GM21529 (cell line): ENCODE measurements at regions not wholly inside any gene's neighbourhood (a gene's known extent, or its start where the extent isn't known, plus 50 kb on each side); places are given as distances from the start of the nearest gene placed in this dataset.
"Not testable (repeated sequence)": the region's sequence is repeated elsewhere in the genome, so short reads cannot be mapped to it uniquely, and the experiment has no call there.

ENCODE experiments used
- ATAC-seq: cut with Tn5 transposase; IDR thresholded peaks from one replicate; pipeline ENCODE4 v1.9.1; 2021; ENCODE audit not compliant: unreplicated experiment

- no peak for ATAC-seq
Measured at GRCh38 chr14:99007795-99008194, 264.2 kb downstream of the BCL11B start.

- no peak for ATAC-seq
Measured at GRCh38 chr14:99009871-99010270, 262.1 kb downstream of the BCL11B start.

DNA sequence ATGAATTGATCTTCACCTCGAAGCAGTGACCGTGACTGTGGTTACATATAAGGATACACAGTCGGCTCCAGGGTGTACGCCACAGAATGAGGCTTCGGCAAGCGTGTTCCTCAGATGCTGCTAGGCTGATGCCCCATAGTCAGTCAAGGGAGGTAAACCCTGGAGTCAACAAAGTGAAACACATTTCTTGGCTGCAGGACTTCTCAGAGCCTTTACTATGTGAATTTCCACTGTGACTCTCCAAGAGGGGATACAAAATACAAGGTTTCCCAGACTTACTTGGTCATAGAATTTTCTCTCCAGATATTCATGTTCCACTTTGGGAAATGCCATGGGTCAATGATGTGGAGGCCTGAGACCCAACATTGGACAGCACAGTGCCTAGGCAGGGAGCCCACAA, 260.6 kb downstream of the BCL11B start:
- no peak for ATAC-seq

- no peak for ATAC-seq
Measured at GRCh38 chr14:99012703-99013102, 259.3 kb downstream of the BCL11B start.

GRCh38 chr14:99015833-99016232, 256.2 kb downstream of the BCL11B start:
- ATAC-seq, result no peak

- ATAC-seq, result no peak
Measured at GRCh38 chr14:99023371-99023770, 248.6 kb downstream of the BCL11B start.

GRCh38 chr14:99024926-99025325, 247.1 kb downstream of the BCL11B start:
- ATAC-seq, result no peak

DNA sequence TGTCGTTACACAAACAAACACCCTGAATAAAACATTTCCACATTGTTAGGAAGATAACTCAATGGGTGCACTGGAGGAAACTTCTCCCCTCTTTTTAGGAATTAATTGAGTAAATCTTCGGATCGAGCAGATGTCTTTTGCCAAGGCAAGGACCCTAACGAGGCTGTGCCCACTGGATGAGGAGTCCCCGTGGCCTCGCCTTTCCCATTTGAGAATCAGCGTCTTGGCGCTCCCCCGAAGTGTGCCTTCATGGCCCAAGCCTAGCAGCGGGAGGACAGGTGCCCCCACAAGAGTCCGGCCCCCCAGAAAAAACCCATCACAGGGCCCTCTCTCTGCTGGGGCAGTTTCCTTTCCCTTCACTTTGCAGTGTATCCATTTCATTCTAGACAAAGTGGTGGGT, 246.6 kb downstream of the BCL11B start:
- no peak for ATAC-seq

- ATAC-seq, result no peak
Measured at GRCh38 chr14:99026471-99026870, 245.5 kb downstream of the BCL11B start.

- no peak for ATAC-seq
Measured at GRCh38 chr14:99028041-99028440, 244.0 kb downstream of the BCL11B start.

DNA sequence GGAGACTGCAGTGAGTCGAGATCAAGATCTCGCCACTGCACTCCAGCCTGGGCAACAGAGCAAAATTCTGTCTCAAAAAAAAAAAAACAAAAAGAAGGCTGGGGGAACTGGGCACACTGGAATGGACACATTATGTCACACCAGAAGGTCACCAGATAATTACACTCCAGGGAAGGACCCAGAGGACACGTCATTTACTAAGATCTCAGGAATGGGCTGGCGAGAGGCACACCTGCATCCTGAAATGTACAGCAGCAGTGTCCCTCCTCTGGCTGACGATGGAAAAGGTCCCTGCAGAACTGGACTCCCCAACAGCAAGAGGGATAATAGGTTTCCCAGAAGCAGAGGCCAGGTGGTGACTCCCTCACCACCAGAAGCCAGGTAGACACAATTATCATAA, 243.5 kb downstream of the BCL11B start:
- ATAC-seq, result no peak

DNA sequence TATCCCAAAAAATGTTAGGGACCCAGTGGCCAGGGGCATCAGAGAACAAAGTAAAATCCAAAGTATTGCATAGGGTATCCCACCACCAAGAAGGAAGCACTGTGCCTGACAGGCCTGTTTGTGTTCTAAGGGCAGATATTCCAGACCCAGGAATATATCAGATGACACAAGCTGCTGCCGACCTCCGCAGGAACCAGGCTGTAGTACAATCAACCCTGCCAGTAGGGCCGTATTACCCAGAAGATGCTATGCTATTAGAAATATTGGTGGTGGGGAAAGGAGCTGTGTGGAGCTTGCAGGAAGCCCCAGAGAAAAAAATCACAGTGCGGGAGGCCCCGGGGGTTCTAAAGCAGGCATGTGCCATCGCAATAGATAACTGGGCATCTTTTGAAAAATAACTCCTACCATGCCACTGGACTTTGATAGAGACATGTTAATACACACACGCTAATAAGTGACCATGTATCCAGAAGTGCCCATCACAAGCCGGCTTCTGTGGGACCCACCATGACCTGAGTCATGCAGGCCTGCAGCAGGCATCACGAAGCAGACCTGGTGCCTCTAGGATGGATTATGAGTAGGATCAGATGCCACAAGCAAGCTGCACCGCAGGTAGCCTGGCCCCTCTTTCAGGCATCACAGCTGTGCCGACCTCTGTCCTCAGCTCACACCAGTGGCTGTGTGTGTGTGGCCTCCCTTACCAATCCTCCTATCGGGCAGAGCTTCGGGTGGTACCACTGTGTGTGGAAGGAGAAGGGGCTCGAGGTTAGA, 242.7 kb downstream of the BCL11B start:
- ATAC-seq, result no peak

DNA sequence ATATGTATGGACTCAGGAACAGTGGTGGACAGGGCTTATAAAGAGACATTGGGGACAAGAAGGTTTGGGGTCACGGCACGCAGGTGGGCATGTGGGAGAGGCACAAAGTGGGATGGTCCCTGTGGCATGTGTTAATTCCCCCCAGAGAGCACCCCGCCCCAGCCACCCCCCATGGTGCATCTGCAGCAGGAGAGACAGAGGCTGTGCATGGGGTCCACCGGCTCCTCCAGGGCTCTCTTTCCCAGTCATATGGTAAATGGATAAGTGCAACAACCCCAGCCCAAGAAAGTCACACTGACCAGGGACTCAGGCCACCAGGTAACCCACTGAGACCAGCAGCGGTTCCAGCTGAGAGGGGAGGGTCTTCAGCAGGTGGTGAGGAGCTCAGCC, 242.1 kb downstream of the BCL11B start:
- no peak for ATAC-seq

DNA sequence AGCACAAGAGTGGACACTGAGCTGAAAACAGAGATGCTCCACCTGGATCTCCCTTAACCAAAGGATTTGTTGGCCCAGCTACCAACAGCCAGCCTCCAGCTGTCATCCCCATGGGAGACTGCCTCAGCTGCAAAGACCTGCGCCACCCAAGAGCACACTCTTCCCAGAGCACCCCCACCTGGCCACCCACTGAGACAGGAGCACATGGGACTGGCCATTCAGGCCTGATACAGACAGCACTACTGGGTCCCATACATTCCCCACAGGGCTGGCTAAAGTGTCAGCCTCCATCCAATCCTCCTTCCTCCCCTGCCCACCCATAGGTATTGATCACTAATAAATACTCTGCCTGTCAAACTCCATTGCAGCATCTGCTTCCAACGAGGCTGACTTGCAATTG, 241.5 kb downstream of the BCL11B start:
- ATAC-seq, result no peak

DNA sequence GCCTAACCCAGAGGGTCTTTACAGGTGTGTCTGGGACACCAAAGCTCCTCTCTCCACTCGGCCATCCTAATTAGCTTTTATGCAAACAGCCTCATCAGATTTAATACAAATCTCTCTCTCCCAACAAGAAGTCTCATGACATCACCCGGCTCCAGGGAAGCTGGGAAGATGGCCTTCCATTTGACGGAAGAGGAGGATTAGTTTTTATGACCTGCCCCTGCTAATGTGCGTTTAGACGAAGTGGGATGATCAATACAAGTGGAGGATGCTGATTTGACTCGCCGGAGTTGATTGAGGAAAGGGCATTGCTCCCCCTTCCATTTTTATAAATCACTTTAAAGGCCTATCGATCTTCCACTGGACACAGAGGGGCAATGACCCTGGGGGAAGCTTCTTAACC, 239.2 kb downstream of the BCL11B start:
- ATAC-seq, result no peak

DNA sequence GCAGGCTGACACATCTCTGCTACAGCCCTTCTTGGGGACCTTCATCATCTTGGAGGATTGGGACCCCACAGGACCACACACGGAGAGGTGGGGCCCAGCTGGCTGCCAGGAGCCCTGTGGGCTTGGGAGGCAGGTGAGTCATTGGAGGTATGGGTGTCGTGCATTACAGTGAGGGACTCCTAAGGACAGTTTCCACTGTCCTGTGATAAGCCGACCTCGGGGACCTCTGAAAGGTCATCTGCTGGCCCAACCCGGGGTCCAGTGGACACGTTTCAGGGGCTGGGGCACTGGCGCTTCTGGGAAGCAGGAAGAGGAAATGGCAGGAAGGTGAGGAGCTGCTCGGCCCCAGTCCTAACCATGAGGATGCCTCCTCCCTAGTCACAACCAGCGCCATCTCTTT, 238.0 kb downstream of the BCL11B start:
- ATAC-seq, result no peak

DNA sequence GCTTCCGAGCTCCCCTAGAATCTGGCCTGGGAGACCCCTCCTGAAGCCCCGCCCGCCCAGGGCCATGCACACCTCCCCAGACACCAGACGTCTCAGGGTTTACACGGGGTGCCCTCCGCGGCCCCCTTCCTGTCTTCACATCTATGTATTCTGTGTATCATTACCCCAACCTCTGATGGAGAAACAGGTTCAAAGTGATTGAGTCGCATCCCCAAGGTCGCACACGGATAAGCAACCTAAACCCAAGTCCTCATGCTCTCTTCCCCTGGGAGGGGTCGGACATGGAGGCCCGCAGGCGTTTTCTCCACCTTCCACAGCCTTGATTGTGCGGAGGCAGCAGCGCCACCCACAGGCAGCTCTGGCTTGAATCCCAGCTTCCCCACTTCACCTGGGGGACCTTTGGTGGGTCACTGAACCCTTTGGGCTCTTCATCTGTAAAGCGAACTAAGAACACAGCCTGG, 237.3 kb downstream of the BCL11B start:
- ATAC-seq, result no peak

GRCh38 chr14:99035268-99035667, 236.7 kb downstream of the BCL11B start:
- no peak for ATAC-seq

DNA sequence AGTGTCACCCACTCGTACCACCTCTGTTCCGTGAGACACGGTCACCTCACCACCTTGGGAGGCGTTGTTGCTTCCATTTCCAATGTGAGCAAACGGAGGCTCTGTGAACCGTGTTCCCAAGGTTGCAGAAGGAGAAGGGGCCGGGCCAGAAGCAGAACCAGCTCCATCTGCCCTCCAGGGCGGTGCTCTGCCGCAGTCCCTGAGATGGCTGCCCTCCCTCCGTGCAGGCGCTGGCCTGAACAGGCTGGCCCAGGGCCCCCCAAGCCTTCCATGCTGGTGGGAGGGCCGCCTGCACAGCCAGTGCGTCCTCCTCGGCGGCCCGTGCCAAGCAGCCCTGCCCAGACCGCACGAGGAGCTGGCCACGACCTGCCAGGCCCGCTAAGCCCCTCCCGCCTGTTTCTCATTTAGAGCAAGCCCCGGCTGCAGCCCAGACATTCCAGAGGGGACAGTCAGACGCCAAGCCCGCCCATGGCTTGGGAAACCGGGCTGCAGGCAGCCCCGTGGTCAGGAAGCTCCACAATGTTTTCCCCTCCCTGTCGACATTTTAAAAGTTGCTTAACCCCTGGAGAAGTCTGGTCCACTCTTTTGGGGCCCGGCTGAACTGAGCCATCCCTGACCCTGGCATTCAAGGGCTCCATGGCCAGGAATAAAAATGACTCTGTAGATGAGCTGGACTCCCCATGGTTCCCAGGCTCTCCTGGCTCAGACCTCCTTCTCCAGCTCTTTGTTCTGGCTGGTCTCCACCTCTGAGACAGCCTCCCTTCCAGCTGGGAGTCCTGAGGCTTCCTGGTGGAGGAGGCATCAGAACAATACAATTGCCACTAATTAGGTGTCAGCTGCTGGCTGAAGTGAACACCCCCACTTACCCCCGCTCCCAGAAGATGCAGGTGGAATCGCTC, 236.0 kb downstream of the BCL11B start:
- no peak for ATAC-seq

DNA sequence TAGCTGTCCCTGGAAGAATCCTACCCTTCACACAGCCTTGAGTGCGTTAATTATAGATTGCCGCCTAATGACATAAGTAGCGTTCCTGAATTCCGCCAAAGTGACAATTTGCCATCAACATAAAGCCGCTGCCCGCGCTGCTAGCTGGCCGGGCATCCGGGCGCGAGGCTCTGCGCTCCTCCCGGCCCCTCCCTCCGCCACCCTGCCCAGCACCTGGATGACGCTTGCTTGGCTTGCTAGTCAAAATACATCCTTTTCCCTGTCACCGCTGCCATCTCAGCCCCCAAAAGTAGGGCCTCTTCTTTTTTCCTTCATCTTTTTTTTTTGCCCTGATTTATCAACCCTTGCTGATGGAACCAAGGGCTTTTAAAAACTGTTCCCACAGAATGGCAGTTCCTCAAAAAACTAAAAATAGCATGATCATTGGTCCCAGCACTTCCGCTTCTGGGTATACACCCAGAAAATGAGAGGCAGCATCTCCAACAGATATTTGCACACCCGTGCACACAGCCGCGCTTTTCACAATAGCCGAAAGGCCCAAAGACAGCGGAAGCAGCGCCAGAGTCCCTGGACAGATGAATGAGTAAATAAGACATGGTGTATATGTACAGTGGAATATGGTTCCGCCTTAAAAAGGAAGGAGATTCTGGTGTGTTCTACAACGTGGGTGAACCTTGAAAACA, 235.2 kb downstream of the BCL11B start:
- ATAC-seq, result no peak

GRCh38 chr14:99037326-99037725, 234.7 kb downstream of the BCL11B start:
- not testable (repeated sequence) for ATAC-seq
